GM10248 (cell line): ENCODE measurements at regions not wholly inside any gene's neighbourhood (a gene's known extent, or its start where the extent isn't known, plus 50 kb on each side); places are given as distances from the start of the nearest gene placed in this dataset.

ENCODE experiments used
- CTCF ChIA-PET: fragments of 300-600 bp; sonication (Branson Sonifier 250); formaldehyde crosslinking; extraction: SDS; loops from one replicate; lab custom pipeline; 2021; ENCODE audit warnings: antibody characterized with exemption; lab: Yijun Ruan, JAX
- POLR2A ChIA-PET: fragments of 350-650 bp; sonication (Branson Sonifier 250); formaldehyde crosslinking; extraction: SDS; loops from one replicate; lab custom pipeline; 2020; ENCODE audit warnings: antibody characterized with exemption; lab: Yijun Ruan, JAX
- DNase-seq: peaks from one replicate; pipeline ENCODE4 v3.0.0; 2012; ENCODE audit errors: extremely low spot score
- TF ChIP-seq, protein P1 (sequence below): IDR thresholded peaks from 2 replicates; pipeline ENCODE4 v1.5.1; 2012; ENCODE audit warnings: mild to moderate bottlenecking, low read depth; ENCODE audit errors: extremely low read depth, missing control alignments, control extremely low read depth

GRCh38 chr19:13712767-13713201, 51.5 kb upstream of the MRI1 start:
- POLR2A ChIA-PET, result no interaction called here
- TF ChIP-seq, protein P1, sequence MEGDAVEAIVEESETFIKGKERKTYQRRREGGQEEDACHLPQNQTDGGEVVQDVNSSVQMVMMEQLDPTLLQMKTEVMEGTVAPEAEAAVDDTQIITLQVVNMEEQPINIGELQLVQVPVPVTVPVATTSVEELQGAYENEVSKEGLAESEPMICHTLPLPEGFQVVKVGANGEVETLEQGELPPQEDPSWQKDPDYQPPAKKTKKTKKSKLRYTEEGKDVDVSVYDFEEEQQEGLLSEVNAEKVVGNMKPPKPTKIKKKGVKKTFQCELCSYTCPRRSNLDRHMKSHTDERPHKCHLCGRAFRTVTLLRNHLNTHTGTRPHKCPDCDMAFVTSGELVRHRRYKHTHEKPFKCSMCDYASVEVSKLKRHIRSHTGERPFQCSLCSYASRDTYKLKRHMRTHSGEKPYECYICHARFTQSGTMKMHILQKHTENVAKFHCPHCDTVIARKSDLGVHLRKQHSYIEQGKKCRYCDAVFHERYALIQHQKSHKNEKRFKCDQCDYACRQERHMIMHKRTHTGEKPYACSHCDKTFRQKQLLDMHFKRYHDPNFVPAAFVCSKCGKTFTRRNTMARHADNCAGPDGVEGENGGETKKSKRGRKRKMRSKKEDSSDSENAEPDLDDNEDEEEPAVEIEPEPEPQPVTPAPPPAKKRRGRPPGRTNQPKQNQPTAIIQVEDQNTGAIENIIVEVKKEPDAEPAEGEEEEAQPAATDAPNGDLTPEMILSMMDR, result no peak

GRCh38 chr19:13707915-13708314, 56.4 kb upstream of the MRI1 start:
- TF ChIP-seq, protein P1, result no peak
- ChIA-PET CTCF (no interaction called here), POLR2A (no interaction called here)
- DNase-seq, result no peak

More at GRCh38 chr19:13712767-13713201, 51.5 kb upstream of the MRI1 start:
- DNase-seq, result no peak
- CTCF ChIA-PET, result interaction anchor here (0.9 kb wide), 1 partner anchor 124 kb away, joined by 3 read pairs; no protein-coding TSS in a partner anchor

GRCh38 chr19:13705928-13706447, 58.3 kb upstream of the MRI1 start:
- CTCF ChIA-PET, result interaction anchor here (1.2 kb wide), 1 partner anchor 16 kb away, joined by 3 read pairs; no protein-coding TSS in a partner anchor

DNA sequence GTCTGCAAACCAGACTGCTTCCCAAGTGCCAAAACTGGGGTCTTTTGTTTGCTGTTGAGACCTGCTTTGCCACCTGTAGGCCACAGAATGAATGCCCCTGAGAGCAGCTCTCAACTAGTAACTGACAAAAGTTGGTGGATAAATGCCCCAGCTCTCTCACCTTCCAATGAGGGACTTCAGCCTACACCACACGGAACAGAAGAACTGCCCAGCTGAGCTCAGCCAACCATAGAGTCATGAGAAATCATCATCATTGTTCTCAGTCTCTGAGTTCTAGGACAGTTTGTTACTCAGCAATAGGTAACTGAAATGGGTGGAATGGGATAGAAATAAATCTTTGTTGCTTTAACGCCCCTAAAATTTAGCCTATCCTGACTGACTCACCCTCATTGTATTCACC, 59.1 kb upstream of the MRI1 start:
- DNase-seq, result no peak
- CTCF ChIA-PET, result no interaction called here
- TF ChIP-seq, protein P1, result no peak
- POLR2A ChIA-PET, result no interaction called here

More at GRCh38 chr19:13705928-13706447, 58.3 kb upstream of the MRI1 start:
- DNase-seq, result no peak
- POLR2A ChIA-PET, result no interaction called here
- TF ChIP-seq, protein P1, result no peak

DNA sequence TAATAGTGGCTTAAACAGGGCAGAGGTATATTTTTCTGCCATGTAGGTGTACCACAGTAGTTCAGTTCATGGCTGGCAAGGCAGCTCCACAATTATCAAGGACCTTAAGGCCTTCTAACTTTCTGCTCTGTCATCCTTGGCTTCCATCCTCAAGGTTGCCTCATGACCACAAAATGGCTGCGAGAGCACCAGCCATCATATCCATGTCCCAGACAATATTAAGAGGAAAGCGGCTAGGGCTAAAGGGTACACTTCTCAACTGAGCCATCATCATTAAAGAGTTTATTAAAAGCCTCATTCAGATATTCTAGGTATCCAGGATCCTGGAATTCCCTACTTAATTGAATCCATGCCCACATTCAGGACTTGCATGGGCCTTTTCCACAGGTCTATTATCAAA, 62.7 kb upstream of the MRI1 start:
- DNase-seq, result no peak
- POLR2A ChIA-PET, result no interaction called here
- CTCF ChIA-PET, result no interaction called here
- TF ChIP-seq, protein P1, result no peak

DNA sequence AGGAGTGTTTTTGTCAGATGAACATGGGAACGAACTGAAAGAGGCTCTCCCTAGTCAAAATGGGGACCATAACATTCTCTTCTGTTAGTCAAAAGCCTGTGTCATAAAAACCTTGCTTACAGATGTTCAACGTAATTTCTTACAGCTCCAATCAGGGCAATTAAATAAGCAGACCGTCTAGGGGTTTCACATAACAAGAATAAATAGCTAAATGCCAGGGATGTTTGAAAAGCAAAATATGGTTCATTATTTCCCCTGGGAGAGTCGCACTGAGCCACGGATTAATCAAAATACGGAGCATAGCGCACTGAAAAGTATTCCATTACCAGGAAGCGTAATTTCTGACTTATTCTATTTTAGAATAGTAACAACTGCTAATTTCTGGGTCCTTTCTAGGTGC, 63.7 kb upstream of the MRI1 start:
- DNase-seq, result no peak
- CTCF ChIA-PET, result no interaction called here
- POLR2A ChIA-PET, result no interaction called here
- TF ChIP-seq, protein P1, result no peak
